HG03045 (cell line): ENCODE measurements at regions not wholly inside any gene's neighbourhood (a gene's known extent, or its start where the extent isn't known, plus 50 kb on each side); places are given as distances from the start of the nearest gene placed in this dataset.

ENCODE experiments used
- ATAC-seq: cut with Tn5 transposase; IDR thresholded peaks from one replicate; pipeline ENCODE4 v1.9.1; 2021; ENCODE audit warnings: mild to moderate bottlenecking, moderate library complexity; ENCODE audit not compliant: unreplicated experiment

GRCh38 chr2:129069875-129070594, 751.4 kb upstream of the HS6ST1 start:
- ATAC-seq, result no peak

GRCh38 chr2:129070663-129071062, 752.0 kb upstream of the HS6ST1 start:
- no peak for ATAC-seq

GRCh38 chr2:129071531-129071930, 752.9 kb upstream of the HS6ST1 start:
- ATAC-seq, result no peak

GRCh38 chr2:129074298-129074920, 755.7 kb upstream of the HS6ST1 start:
- no peak for ATAC-seq

GRCh38 chr2:129078548-129078947, 759.9 kb upstream of the HS6ST1 start:
- ATAC-seq, result no peak

- no peak for ATAC-seq
Observed at GRCh38 chr2:129080715-129081476, 762.2 kb upstream of the HS6ST1 start.

GRCh38 chr2:129085386-129085785, 766.7 kb upstream of the HS6ST1 start:
- no peak for ATAC-seq

GRCh38 chr2:129087133-129087813, 768.6 kb upstream of the HS6ST1 start:
- no peak for ATAC-seq

- ATAC-seq, result no peak
Observed at GRCh38 chr2:129091620-129092019, 773.0 kb upstream of the HS6ST1 start.

GRCh38 chr2:129092956-129093355, 774.3 kb upstream of the HS6ST1 start:
- ATAC-seq, result no peak

GRCh38 chr2:129101186-129101585, 782.5 kb upstream of the HS6ST1 start:
- no peak for ATAC-seq

- no peak for ATAC-seq
Observed at GRCh38 chr2:129103936-129104878, 785.5 kb upstream of the HS6ST1 start.

GRCh38 chr2:129112181-129112580, 793.5 kb upstream of the HS6ST1 start:
- no peak for ATAC-seq

GRCh38 chr2:129113776-129114175, 795.1 kb upstream of the HS6ST1 start:
- no peak for ATAC-seq

- ATAC-seq, result no peak
Observed at GRCh38 chr2:129117434-129117833, 798.8 kb upstream of the HS6ST1 start.

GRCh38 chr2:129118296-129118695, 799.6 kb upstream of the HS6ST1 start:
- ATAC-seq, result no peak

- ATAC-seq, result no peak
Observed at GRCh38 chr2:129129087-129129486, 810.4 kb upstream of the HS6ST1 start.

GRCh38 chr2:129133692-129134641, 815.3 kb upstream of the HS6ST1 start:
- ATAC-seq, result no peak

GRCh38 chr2:129135017-129135416, 816.3 kb upstream of the HS6ST1 start:
- no peak for ATAC-seq
